ENCODE measurements at regions not wholly inside any gene's neighbourhood (a gene's known extent, or its start where the extent isn't known, plus 50 kb on each side); places are given as distances from the start of the nearest gene placed in this dataset.

- TF ChIP-seq EZH2 (IDR thresholded peaks at IDR 0.05; ENCODE audit: low read length, missing control alignments) (no peak), CTCF (conservative IDR thresholded peaks at IDR 0.05 in 1 of 2, IDR thresholded peaks at IDR 0.05 in 1 of 2; ENCODE audit: low read depth in 1 of 2, low read length in 2 of 2) (no peak)
These were observed 352.0 kb downstream of the TMX3 start for GRCh38 chr18:68362907-68363306.
